Jurkat, Clone E6-1 (cell line): ENCODE measurements at regions not wholly inside any gene's neighbourhood (a gene's known extent, or its start where the extent isn't known, plus 50 kb on each side); places are given as distances from the start of the nearest gene placed in this dataset.
"Not testable (repeated sequence)": the region's sequence is repeated elsewhere in the genome, so short reads cannot be mapped to it uniquely, and the experiment has no call there.

Experiments
- DNase-seq: peaks from one replicate; pipeline ENCODE4 v3.0.0-alpha.2; 2011; ENCODE audit warnings: low read depth, low spot score
- H3K4me3 ChIP-seq: 2 replicates; pipeline ENCODE4 v1.5.1; 2011; ENCODE audit warnings: mild to moderate bottlenecking, low read length, control low read depth, moderate library complexity

GRCh38 chr7:67637023-67637358 lies 640.4 kb downstream of the TYW1 start:
- DNase-seq = no peak
- no peak overlapping the region for H3K4me3 ChIP-seq

DNA sequence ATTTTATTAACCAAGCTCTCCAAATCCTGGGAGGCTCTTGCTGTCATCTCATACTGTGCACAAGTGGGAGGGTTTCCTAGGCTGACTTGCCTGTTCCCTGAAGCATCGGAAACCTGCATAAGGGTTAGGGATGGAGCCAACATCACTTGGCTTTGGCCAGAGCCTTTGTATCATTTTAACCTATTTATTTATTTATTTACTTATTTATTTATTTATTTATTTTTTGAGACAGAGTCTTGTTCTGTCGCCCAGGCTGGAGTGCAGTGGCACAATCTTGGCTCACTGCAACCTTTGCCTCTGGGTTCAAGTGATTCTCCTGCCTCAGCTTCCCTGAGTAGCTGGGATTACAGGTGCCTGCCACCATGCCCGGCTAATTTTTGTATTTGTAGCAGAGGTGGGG lies 645.9 kb downstream of the TYW1 start:
- not testable (repeated sequence) for DNase-seq, H3K4me3 ChIP-seq

GRCh38 chr7:67644151-67644550 lies 647.5 kb downstream of the TYW1 start:
- no peak for DNase-seq
- H3K4me3 ChIP-seq = no peak overlapping the region

DNA sequence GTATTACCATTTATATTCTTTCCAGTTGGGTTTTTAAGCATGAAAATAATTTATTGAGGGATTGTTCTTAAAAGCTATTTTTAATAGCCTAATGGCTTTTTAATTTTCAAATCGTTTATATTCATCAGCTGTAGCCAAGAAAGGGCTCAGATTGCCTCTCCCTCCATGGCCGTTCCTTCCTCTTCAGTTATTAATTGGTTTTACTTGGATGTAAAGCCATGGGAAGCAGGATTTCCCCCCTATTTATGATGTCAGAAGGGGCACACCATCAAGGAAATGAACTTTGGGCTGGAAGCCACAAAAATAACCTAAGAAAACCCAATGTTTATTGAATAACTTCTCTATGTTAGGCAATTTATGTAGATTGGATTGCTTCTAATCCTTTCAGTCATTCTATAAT lies 656.3 kb downstream of the TYW1 start:
- no peak for DNase-seq
- no peak overlapping the region for H3K4me3 ChIP-seq

GRCh38 chr7:67653856-67654454 lies 657.3 kb downstream of the TYW1 start:
- H3K4me3 ChIP-seq = no peak overlapping the region
- no peak for DNase-seq

- no peak for DNase-seq
Measured at GRCh38 chr7:67654642-67655041, 658.0 kb downstream of the TYW1 start.

DNA sequence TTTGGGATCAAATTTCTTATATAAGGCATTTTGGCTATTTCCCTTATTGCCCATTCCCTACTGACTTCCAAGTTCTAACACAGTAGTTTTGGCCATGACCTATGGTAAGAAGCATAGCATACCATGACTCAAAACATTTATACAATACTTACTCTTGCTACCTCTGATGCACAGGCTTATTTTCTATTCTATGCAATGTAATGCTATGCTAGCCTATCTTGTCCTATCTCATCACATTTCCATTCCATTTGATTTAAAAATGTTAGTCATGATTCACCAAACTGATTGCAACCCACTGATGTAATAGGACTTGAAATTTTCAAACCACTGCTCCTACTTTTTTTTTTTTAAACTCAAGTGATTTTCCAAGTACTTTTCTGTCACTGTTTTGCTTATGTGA lies 658.5 kb downstream of the TYW1 start:
- no peak for DNase-seq
- no peak overlapping the region for H3K4me3 ChIP-seq

More at GRCh38 chr7:67654642-67655041, 658.0 kb downstream of the TYW1 start:
- no peak overlapping the region for H3K4me3 ChIP-seq

DNA sequence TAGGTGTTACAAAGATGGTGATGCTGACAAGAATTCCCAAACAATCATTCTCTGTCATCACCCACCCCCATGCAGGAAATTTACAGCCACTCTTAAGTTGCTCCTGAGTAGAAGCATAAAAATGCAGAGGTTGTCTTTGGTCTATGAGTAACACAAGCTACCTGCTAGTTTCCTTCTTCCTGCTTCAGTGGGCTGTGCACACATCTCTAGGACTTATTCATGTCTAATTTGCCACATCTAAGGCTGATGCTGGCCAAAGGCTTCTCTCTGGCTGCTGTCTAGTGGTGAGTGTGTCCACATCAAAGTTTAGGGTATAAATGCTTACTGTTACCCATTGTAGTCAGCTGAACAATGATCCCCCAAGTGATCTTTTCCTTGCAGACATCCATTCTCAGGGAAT lies 662.5 kb downstream of the TYW1 start:
- no peak for DNase-seq

GRCh38 chr7:67662804-67663203 lies 666.2 kb downstream of the TYW1 start:
- no peak for DNase-seq
- H3K4me3 ChIP-seq = no peak overlapping the region

More for the DNA sequence above, 662.5 kb downstream of the TYW1 start:
- no peak overlapping the region for H3K4me3 ChIP-seq

- DNase-seq = no peak
Measured at GRCh38 chr7:67663644-67664043, 667.0 kb downstream of the TYW1 start.

DNA sequence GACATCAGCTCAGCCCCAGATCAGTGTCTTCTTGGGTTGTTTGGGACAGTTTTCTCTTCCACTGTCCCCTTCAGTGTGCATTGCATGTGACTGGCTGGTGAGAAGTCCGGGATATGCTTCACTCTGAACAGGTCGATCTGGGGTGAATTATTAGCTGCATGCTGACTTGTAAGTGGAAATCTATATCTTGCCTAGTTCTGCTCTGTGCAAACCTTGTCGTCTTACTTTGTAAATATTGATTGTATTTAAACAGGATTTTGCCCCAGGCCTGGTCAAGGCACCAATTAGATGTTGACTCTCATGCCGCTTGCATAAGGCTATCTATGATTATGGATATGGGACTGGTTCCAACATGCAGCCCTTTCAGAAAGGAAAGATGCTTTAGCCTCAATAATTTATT lies 669.7 kb downstream of the TYW1 start:
- not testable (repeated sequence) for H3K4me3 ChIP-seq, DNase-seq

More at GRCh38 chr7:67663644-67664043, 667.0 kb downstream of the TYW1 start:
- H3K4me3 ChIP-seq = no peak overlapping the region

- H3K4me3 ChIP-seq = no peak overlapping the region
- no peak for DNase-seq
Measured at GRCh38 chr7:67671006-67671548, 674.4 kb downstream of the TYW1 start.

GRCh38 chr7:67673861-67674260 lies 677.2 kb downstream of the TYW1 start:
- no peak for DNase-seq
- no peak overlapping the region for H3K4me3 ChIP-seq

- H3K4me3 ChIP-seq, DNase-seq: not testable (repeated sequence)
Measured at GRCh38 chr7:67674862-67675261, 678.2 kb downstream of the TYW1 start.

- no peak for DNase-seq
- H3K4me3 ChIP-seq = no peak overlapping the region
Measured at GRCh38 chr7:67675971-67676370, 679.3 kb downstream of the TYW1 start.

- H3K4me3 ChIP-seq = no peak overlapping the region
- DNase-seq = no peak
Measured at GRCh38 chr7:67678419-67678818, 681.8 kb downstream of the TYW1 start.

DNA sequence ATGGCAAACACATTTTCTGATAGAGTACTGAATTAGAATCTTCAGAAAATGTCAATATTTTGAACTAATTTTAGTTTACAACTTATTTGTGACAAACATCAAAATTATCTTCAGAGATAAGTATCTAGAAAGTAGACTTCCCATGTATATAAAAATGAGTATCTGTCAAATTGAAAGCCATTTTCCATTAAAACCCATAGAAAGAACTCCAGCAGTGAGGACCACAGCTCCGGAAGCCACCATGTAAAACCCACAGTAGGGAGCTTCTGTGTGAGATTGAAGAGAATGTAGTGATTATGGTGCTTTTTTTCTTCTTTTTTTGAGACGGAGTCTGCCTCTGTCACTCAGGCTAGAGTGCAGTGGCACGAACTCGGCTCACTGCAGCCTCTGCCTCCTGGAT lies 687.0 kb downstream of the TYW1 start:
- H3K4me3 ChIP-seq = no peak overlapping the region
- no peak for DNase-seq

DNA sequence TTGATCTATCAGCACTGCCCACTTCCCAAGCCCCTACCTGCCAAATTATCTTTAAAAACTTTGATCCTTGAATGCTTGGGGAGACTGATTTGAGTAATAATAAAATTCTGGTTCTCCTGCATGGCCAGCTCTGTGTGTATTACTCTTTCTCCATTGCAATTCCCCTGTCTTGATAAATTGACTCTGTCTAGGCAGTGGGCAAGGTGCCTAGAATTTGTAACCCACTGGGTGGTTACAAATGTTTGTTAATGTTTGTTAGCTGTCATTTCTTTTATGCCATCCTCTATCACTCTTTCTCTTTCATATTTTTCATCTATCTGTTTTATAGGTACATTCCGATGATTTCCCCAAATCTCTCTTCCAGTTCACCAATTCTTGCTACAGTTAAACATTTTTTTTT lies 694.1 kb downstream of the TYW1 start:
- no peak overlapping the region for H3K4me3 ChIP-seq
- DNase-seq = no peak

GRCh38 chr7:67692425-67692824 lies 695.8 kb downstream of the TYW1 start:
- no peak overlapping the region for H3K4me3 ChIP-seq
- no peak for DNase-seq

GRCh38 chr7:67696124-67696523 lies 699.5 kb downstream of the TYW1 start:
- DNase-seq = no peak
- no peak overlapping the region for H3K4me3 ChIP-seq

DNA sequence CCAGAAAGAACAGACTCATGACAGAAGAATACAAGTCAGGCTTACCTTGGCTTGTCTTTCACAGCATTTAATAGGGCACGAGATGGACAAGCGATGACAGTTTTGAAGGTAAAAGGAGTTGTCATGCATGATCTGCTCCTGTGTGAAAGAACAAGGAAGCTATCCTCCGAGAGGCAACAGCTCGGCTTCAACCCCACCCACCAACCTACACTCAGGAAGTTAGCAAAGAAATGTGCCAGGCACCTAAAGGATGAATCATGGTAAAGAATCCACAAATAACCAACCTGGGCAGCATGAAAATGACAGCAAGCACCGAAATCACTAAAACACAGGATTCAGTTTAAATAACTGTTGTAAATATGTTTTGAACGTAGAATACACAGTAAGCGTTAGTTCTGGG lies 700.2 kb downstream of the TYW1 start:
- no peak overlapping the region for H3K4me3 ChIP-seq
- no peak for DNase-seq
